ENCODE measurements at regions not wholly inside any gene's neighbourhood (a gene's known extent, or its start where the extent isn't known, plus 50 kb on each side); places are given as distances from the start of the nearest gene placed in this dataset.
A peak's percentile ranks its signal among the peaks of the same experiment; 100 is the strongest.

DNA sequence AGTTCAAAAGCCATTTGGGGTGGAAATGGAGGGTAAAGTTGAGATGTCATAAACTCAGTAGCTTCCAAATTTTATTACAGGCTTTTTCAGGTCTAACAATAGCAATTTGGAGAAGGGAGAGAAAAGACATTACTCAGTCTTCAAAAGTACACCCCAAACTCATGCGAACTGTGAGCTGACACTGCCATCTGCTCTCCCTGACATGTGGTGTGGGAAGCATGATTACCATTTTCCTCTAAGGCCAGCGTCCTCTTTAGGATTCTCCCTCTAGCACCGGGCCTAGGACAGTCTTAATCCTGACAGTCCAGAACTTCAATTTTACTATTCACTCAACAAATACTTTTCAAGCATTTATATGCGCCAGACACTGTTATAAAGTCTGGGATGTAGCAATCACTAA lies 536.0 kb upstream of the JARID2 start:
- no peak for TF ChIP-seq CTCF (IDR thresholded peaks at IDR 0.05)
- Histone ChIP-seq H3K27ac (no peak overlapping the region), H3K4me3 (no peak overlapping the region)
- DNase-seq (ENCODE audit: low spot score): no peak

DNA sequence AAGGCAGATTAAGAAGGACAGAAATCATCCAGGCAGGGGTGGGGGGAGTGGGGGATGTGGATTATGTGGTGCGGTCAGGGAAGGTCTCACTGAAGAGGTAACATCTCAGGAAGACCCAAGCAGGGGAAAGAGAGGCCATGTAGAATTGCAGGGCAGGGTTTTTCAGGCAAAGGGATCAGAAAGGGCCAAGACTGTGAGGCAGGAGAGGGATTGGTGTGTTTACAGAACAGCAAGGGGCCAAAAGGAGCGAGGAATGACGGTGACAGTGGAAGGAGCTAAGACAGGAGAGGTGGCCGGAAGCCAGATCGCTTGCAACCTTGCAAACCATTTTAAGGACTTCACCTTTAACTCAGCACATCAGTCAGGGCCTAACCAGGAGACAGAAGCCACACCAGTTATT lies 535.4 kb upstream of the JARID2 start:
- Histone ChIP-seq H3K27ac (no peak overlapping the region), H3K4me3 (no peak overlapping the region)
- TF ChIP-seq CTCF (IDR thresholded peaks at IDR 0.05): no peak
- no peak for DNase-seq (ENCODE audit: low spot score)

DNA sequence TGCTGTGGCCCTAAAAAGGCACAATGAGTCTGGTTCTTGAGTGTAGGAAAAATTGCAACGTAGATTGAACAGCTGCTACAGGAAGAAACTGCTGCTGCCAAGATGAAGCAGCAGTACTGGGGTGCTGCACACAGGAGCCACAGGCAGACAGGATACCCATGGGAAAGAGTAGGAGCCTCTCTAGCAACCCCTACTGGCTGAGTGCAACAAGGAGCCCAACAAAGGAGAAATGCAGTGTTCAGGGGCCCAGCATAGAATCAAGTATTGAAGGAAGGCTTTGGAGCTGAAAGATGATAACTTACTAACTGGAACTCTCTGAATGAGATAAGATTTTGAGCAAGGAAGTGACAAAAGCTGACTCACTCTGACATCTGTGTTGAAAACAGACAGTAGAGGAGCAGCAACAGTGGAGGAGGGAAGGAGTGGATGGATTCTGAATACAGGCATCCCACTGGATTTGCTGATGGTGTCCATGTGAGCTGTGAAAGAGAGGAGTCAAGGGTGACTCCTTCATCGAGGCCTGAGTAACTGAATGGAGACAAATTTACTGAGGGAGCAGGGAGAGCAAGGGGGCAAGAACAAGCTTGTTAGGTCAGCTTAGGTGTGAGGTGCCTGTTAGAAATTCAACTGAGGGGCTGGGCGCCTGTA lies 534.7 kb upstream of the JARID2 start:
- no peak overlapping the region for H3K27ac ChIP-seq
- no peak for DNase-seq (ENCODE audit: low spot score)
- no peak for TF ChIP-seq CTCF (IDR thresholded peaks at IDR 0.05)
- no peak overlapping the region for H3K4me3 ChIP-seq

GRCh38 chr6:14711704-14712379 lies 534.0 kb upstream of the JARID2 start:
- no peak for DNase-seq (ENCODE audit: low spot score)

DNA sequence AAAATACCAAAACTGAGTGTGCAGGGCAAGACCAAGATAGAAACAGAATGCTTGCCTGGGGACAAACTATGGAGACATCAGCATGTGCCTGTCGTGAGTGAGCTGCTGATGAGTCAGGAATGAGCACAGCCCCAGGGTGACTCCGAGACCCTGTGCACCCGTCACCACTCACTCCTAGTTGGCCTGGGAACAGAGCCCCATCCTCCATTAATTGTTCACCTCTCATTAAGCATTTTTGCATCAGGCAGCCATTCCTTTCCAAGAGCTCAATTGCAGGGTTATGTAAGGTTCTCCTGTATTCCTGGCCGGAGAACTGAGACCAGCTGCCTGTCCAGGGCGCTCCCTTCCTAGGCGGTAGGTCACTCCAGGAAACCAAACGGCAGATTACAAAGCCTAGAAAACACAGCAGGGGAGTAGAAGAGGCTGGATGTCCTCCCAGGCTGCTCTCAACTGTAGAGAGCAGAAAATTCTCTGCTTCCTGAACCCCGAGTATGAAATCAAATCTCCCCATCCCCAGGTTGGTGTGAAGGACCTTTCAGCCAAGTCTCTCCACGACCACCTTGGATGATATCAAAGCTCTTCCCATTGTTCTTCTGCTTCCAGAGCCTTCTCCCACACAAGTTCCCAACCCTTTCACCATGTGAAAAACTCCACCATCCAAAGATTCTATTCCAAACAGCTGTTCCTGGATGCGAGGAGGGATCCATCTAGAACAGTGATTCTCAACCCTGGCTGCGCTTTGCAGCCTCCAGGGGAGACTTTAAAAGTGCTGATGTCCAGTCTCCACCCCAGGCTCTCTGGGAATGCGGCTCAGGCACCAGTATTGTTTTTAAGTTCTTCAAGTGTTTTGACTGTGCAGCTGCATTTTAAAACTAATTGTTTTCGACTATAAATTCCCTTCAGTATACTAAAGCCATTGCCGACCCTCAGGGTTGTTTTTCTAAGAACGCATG lies 532.6 kb upstream of the JARID2 start:
- H3K4me3 ChIP-seq: no peak overlapping the region
- no peak for TF ChIP-seq CTCF (IDR thresholded peaks at IDR 0.05)
- DNase-seq (ENCODE audit: low spot score): no peak
- H3K27ac ChIP-seq: peak overlapping the region in 1 of 2 donors; percentile 21

More at GRCh38 chr6:14711704-14712379, 534.0 kb upstream of the JARID2 start:
- Histone ChIP-seq H3K4me3 (no peak overlapping the region), H3K27ac (no peak overlapping the region)
- no peak for TF ChIP-seq CTCF (IDR thresholded peaks at IDR 0.05)

DNA sequence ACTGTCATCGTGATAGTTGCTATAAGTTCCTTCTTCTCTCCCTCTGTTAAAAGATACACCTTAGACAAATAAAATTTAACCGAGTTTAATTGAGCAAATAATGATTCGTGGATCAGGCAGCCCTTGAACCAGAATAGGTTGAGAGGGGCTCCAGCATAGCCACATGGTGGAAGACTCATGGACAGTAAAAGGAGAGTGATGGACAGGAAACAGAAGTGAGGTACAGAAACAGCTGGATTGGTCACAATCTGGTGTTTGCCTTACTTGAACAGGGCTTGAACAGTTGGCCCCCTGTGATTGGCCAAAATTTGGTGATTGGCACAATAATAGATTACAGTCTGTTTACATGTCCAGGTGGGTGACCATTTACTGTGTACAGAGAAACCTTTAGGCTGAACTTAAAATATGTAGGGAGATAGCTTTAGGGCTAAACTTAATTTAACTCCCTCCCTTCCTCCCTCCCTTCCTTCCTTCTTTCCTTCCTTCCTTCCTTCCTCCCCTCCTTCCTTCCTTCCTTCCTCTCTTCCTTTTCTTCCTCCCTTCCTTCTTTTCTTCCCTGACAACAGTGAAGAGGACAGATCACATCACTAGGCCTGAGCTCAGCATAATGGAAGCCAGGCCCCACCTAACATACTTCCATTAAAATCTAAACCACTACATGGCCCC lies 531.8 kb upstream of the JARID2 start:
- no peak overlapping the region for H3K27ac ChIP-seq
- H3K4me3 ChIP-seq: no peak overlapping the region
- DNase-seq (ENCODE audit: low spot score): no peak
- no peak for TF ChIP-seq CTCF (IDR thresholded peaks at IDR 0.05)

Data from coronary artery (tissue), 2 donors.